ENCODE measurements at regions not wholly inside any gene's neighbourhood (a gene's known extent, or its start where the extent isn't known, plus 50 kb on each side); places are given as distances from the start of the nearest gene placed in this dataset.

DNA sequence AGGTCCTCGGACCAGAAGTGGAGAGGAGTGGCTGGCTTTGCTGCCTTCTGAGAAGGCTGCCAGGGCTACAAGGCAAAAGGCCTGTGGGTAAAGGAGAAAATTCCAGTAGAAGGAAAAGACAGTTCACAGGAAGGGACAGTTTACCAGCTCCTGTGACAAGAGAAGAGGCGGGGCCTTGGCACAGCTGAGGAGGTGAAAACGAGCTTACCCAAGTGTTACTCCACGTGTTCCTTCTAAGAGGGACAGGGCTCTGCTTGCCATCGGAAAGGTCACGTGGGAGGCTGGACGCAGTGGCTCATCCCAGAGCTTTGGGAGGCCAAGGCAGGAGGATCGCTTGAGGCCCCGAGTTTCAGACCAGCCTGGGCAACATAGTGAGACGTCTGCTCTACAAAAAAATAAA, 129.4 kb upstream of the ZNF746 start:
- H3K27ac ChIP-seq, result peak overlapping the region; percentile 99
- no peak for TF ChIP-seq CTCF (conservative IDR thresholded peaks at IDR 0.05)

DNA sequence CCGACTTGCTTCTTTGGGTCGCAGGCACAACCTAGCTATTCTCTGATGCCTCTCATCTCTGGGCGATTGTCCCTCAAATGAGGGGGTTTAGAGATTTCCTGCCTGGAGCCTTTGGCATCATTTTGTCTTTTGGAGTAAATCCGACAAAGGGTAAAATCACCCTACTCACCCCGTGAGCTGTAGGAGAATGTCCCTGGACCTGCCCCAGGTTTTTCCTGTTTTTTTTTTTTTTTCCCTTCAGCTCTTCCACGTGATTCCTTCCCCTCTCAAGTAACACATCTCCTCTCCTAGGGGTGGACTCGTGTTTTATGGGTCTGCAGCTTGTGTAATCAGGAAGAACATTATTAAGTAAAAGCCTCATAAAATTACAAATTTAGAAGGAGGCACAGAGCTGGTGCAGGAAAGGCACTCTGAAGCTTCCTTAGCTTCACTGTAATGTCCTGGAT, 128.4 kb upstream of the ZNF746 start:
- peak overlapping the region; percentile 99 for H3K27ac ChIP-seq
- TF ChIP-seq CTCF (conservative IDR thresholded peaks at IDR 0.05), result no peak

GRCh38 chr7:149625340-149625946, 127.8 kb upstream of the ZNF746 start:
- H3K27ac ChIP-seq, result peak overlapping the region; percentile 99
- peak; percentile 82 for TF ChIP-seq CTCF (conservative IDR thresholded peaks at IDR 0.05)

GRCh38 chr7:149624419-149625339, 127.1 kb upstream of the ZNF746 start:
- peak overlapping the region; percentile 99 for H3K27ac ChIP-seq
- peak; percentile 97 for TF ChIP-seq CTCF (conservative IDR thresholded peaks at IDR 0.05)

DNA sequence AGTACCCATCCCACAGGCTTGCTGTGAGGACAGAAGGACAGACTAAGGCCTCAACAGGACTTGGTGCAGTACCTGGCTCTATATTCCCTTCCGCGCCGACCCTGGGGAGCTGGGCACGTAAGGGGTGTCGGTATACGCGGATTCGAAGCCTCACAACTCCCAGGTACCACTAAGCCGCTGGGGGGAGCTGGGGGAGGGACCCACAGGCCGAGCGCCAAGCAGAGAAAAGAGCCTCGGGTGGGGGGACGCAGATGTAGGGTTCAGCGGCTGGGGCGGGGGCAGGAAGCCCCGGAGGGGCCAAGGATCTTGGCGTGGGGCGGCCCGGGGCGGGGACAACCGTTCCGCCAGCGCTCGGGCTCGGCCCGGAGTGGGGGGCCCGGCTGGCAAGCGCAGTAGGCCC, 126.4 kb upstream of the ZNF746 start:
- TF ChIP-seq CTCF (conservative IDR thresholded peaks at IDR 0.05), result no peak
- peak overlapping the region; percentile 99 for H3K27ac ChIP-seq

DNA sequence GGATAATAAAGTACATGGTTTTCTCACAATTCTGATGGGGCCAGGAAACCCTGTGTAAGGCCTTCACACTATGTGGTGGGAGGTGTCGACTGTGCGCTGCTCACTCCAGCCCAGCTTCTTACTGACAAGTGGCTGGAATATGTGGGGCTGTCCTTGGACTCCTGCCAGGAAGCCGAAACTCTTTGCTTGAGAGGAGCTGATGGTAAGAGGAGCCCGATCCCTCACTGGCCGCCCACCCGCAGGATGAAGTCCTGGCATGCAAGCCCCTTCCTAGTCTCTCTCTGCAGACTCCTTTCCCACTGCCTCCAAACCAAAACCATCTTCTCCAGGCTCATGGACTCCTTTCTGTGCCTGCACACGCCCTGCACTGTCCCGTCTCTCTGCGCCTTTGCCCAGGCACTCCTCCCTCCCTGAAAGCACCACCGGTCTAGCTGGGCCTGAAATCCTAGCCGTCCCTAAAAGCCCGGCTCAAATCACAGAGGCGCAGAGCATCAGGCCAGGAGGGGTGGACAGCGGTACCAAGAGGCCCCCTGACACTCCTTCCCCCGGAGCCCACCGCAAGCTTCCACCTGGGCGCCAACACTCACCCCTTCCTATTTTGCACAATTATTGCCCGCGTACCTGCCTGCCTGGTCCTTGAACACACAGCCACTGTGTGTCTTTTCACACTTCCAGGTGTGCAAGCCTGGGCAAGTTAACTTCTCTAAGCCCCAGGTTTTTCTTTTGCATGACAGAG, 125.8 kb upstream of the ZNF746 start:
- H3K27ac ChIP-seq, result peak overlapping the region; percentile 99

- H3K27ac ChIP-seq, result peak overlapping the region; percentile 99; the same call in 1 of the 2 replicates
- no peak for TF ChIP-seq CTCF (conservative IDR thresholded peaks at IDR 0.05)
Measured at GRCh38 chr7:149622444-149623210, 125.0 kb upstream of the ZNF746 start.
